HEK293 (cell line): ENCODE measurements at regions not wholly inside any gene's neighbourhood (a gene's known extent, or its start where the extent isn't known, plus 50 kb on each side); places are given as distances from the start of the nearest gene placed in this dataset.

ENCODE experiments used
- CTCF ChIA-PET: fragments of 350-600 bp; formaldehyde crosslinking; extraction: SDS; loops from one replicate; lab custom pipeline; 2021; ENCODE audit warnings: antibody characterized with exemption; lab: Yijun Ruan, JAX
- POLR2A ChIA-PET: fragments of 300-600 bp; formaldehyde crosslinking; extraction: SDS; loops from one replicate; lab custom pipeline; 2020; ENCODE audit warnings: antibody characterized with exemption, inconsistent platforms; lab: Yijun Ruan, JAX
- H3K27ac ChIP-seq: fragments of 200-500 bp; sonication (Bioruptor generic); 2 replicates; pipeline ENCODE4 v1.5.1; 2014; ENCODE audit warnings: low read depth, low read length, control low read depth, inconsistent platforms; ENCODE audit errors: extremely low read depth
- H3K36me3 ChIP-seq, 2 experiments: fragments of 200-500 bp in 1 of 2; sonication (Bioruptor generic) in 1 of 2; 1 replicate in 1 of 2; 2 replicates in 1 of 2; pipeline ENCODE4 v1.5.1; 2014 to 2017; ENCODE audit warnings: inconsistent platforms in 2 of 2, low read length in 2 of 2; ENCODE audit not compliant: control insufficient read depth in 2 of 2, insufficient read depth in 1 of 2
- H3K4me1 ChIP-seq: fragments of 200-500 bp; sonication (Bioruptor generic); 2 replicates; pipeline ENCODE4 v1.5.1; 2014; ENCODE audit warnings: mild to moderate bottlenecking, low read length, inconsistent platforms; ENCODE audit not compliant: control insufficient read depth, insufficient read depth
- H3K4me3 ChIP-seq: 2 replicates; pipeline ENCODE4 v1.5.1; 2011; ENCODE audit warnings: low read depth, mild to moderate bottlenecking, control low read depth, low read length, moderate library complexity
- H3K9me3 ChIP-seq: fragments of 200-500 bp; sonication (Bioruptor generic); 2 replicates; pipeline ENCODE4 v1.5.1; 2014; ENCODE audit warnings: low read depth, low read length, inconsistent platforms; ENCODE audit not compliant: control insufficient read depth, insufficient read depth
- GLI2 ChIP-seq: fragments of 450-650 bp; formaldehyde crosslinking; IDR thresholded peaks from 2 replicates; pipeline ENCODE4; 2017; ENCODE audit warnings: missing biosample characterization, missing genetic modification characterization, low read depth, borderline replicate concordance
- GLI4 ChIP-seq: fragments of 450-650 bp; formaldehyde crosslinking; IDR thresholded peaks from 2 replicates; pipeline ENCODE4 v1.5.1; 2016; ENCODE audit warnings: missing biosample characterization, missing genetic modification characterization
- HOXD13 ChIP-seq: sonication (generic); formaldehyde crosslinking; IDR thresholded peaks from 2 replicates; pipeline ENCODE4 v1.8.0; 2022; ENCODE audit warnings: missing genetic modification reagents, borderline replicate concordance
- KLF9 ChIP-seq: fragments of 450-650 bp; formaldehyde crosslinking; IDR thresholded peaks from 2 replicates; pipeline ENCODE4 v1.5.1; 2016; ENCODE audit warnings: missing biosample characterization, missing genetic modification characterization, low read depth
- REPIN1 ChIP-seq: fragments of 450-650 bp; formaldehyde crosslinking; IDR thresholded peaks from 2 replicates; pipeline ENCODE4 v1.5.1; 2017; ENCODE audit warnings: missing biosample characterization, missing genetic modification characterization, low read depth
- SALL2 ChIP-seq: fragments of 450-650 bp; formaldehyde crosslinking; IDR thresholded peaks from 2 replicates; pipeline ENCODE4 v1.5.0; 2017; ENCODE audit warnings: missing biosample characterization, mild to moderate bottlenecking, missing genetic modification characterization, borderline replicate concordance
- SETDB1 ChIP-seq: IDR thresholded peaks from one replicate; pipeline ENCODE4 v1.6.1; 2017; ENCODE audit warnings: mild to moderate bottlenecking, low read length, moderate library complexity, mixed read lengths; ENCODE audit not compliant: insufficient read length
- ZFHX2 ChIP-seq: fragments of 450-650 bp; formaldehyde crosslinking; conservative IDR thresholded peaks from 2 replicates; pipeline ENCODE4 v1.5.1; 2016; ENCODE audit warnings: missing biosample characterization, missing genetic modification characterization
- ZNF121 ChIP-seq: fragments of 450-650 bp; formaldehyde crosslinking; IDR thresholded peaks from 2 replicates; pipeline ENCODE4 v1.5.1; 2016; ENCODE audit warnings: missing biosample characterization, missing genetic modification characterization
- ZNF184 ChIP-seq: fragments of 450-650 bp; IDR thresholded peaks from 2 replicates; pipeline ENCODE4 v1.5.1; 2018; ENCODE audit warnings: missing biosample characterization, mild to moderate bottlenecking, missing genetic modification characterization
- ZNF426 ChIP-seq: fragments of 450-650 bp; formaldehyde crosslinking; IDR thresholded peaks from 2 replicates; pipeline ENCODE4 v1.5.1; 2017; ENCODE audit warnings: missing biosample characterization, missing genetic modification characterization, mild to moderate bottlenecking, inconsistent platforms, moderate library complexity
- ZNF48 ChIP-seq: fragments of 450-650 bp; formaldehyde crosslinking; IDR thresholded peaks from 2 replicates; pipeline ENCODE4 v1.5.1; 2016; ENCODE audit warnings: missing biosample characterization, missing genetic modification characterization
- ZNF510 ChIP-seq: fragments of 450-650 bp; formaldehyde crosslinking; IDR thresholded peaks from 2 replicates; pipeline ENCODE4 v1.5.1; 2018; ENCODE audit warnings: mild to moderate bottlenecking, missing genetic modification characterization, missing biosample characterization; ENCODE audit not compliant: insufficient replicate concordance
- ZNF521 ChIP-seq: fragments of 450-650 bp; formaldehyde crosslinking; IDR thresholded peaks from 2 replicates; pipeline ENCODE4 v1.5.1; 2017; ENCODE audit warnings: missing biosample characterization, mild to moderate bottlenecking, missing genetic modification characterization
- ZNF529 ChIP-seq: fragments of 450-650 bp; formaldehyde crosslinking; IDR thresholded peaks from 2 replicates; pipeline ENCODE4 v1.5.1; 2017; ENCODE audit warnings: missing genetic modification characterization, missing biosample characterization; ENCODE audit not compliant: insufficient replicate concordance
- ZNF560 ChIP-seq: fragments of 450-650 bp; formaldehyde crosslinking; IDR thresholded peaks from 2 replicates; pipeline ENCODE4 v1.5.1; 2017; ENCODE audit warnings: missing biosample characterization, missing genetic modification characterization, borderline replicate concordance
- ZNF610 ChIP-seq: fragments of 450-650 bp; formaldehyde crosslinking; IDR thresholded peaks from 2 replicates; pipeline ENCODE4 v1.5.1; 2016; ENCODE audit warnings: missing biosample characterization, missing genetic modification characterization, borderline replicate concordance
- ZNF707 ChIP-seq: fragments of 450-650 bp; formaldehyde crosslinking; IDR thresholded peaks from 2 replicates; pipeline ENCODE4 v1.5.1; 2016; ENCODE audit warnings: missing biosample characterization, missing genetic modification characterization
- ZNF776 ChIP-seq: fragments of 450-650 bp; formaldehyde crosslinking; IDR thresholded peaks from 2 replicates; pipeline ENCODE4 v1.5.0; 2017; ENCODE audit warnings: missing biosample characterization, missing genetic modification characterization, borderline replicate concordance
- ZNF777 ChIP-seq: fragments of 450-650 bp; formaldehyde crosslinking; IDR thresholded peaks from 2 replicates; pipeline ENCODE4 v1.5.1; 2017; ENCODE audit warnings: missing biosample characterization, missing genetic modification characterization, borderline replicate concordance
- ZNF785 ChIP-seq: fragments of 450-650 bp; formaldehyde crosslinking; IDR thresholded peaks from 2 replicates; pipeline ENCODE4 v1.5.1; 2016; ENCODE audit warnings: missing biosample characterization, missing genetic modification characterization
- ZNF843 ChIP-seq: fragments of 450-650 bp; formaldehyde crosslinking; IDR thresholded peaks from 2 replicates; pipeline ENCODE4 v1.5.1; 2016; ENCODE audit warnings: missing biosample characterization, missing genetic modification characterization
- ZSCAN16 ChIP-seq: fragments of 450-650 bp; formaldehyde crosslinking; IDR thresholded peaks from 2 replicates; pipeline ENCODE4 v1.5.1; 2016; ENCODE audit warnings: missing biosample characterization, missing genetic modification characterization
- TF ChIP-seq, protein P1 (sequence below): fragments of 450-650 bp; formaldehyde crosslinking; IDR thresholded peaks from 2 replicates; pipeline ENCODE4 v1.5.1; 2016; ENCODE audit warnings: missing biosample characterization, missing genetic modification characterization, low read depth
- TF ChIP-seq, protein P2 (sequence below): fragments of 450-650 bp; formaldehyde crosslinking; IDR thresholded peaks from 2 replicates; pipeline ENCODE4 v1.5.1; 2017; ENCODE audit warnings: missing biosample characterization, missing genetic modification characterization
- TF ChIP-seq, protein P3 (sequence below): fragments of 450-650 bp; formaldehyde crosslinking; IDR thresholded peaks from 2 replicates; pipeline ENCODE4 v1.5.1; 2017; ENCODE audit warnings: missing biosample characterization, missing genetic modification characterization
- TF ChIP-seq, protein P4 (sequence below): fragments of 450-650 bp; formaldehyde crosslinking; IDR thresholded peaks from 2 replicates; pipeline ENCODE4 v1.5.1; 2016; ENCODE audit warnings: missing biosample characterization, missing genetic modification characterization, low read depth

DNA sequence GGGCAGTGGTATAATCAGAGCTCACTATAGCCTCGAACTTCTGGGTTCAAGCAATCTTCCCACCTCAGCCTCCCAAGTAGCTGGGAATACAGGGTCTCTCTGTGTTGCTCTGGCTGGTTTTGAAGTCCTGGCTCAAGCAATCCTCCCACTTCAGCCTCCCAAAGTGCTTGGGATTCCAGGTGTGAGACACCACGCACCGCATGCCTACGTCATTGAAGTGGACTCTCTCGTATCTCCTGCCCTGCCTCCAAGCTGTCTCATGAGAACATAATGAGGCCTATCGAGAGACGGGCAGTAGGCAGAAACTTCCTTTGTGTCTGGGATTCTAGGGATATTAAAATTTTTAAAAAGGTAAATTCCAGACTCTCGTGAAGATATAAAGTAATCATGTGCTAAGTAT, 65.0 kb upstream of the NLGN4X start:
- Histone ChIP-seq H3K27ac (no peak overlapping the region), H3K36me3 (no peaks in the 10 kb centered on the region), H3K4me3 (no peak overlapping the region), H3K9me3 (no peaks in the 10 kb centered on the region), H3K4me1 (no peaks in the 10 kb centered on the region)
- ChIA-PET POLR2A (no interaction called here), CTCF (no interaction called here)
- no peak for TF ChIP-seq ZNF777 (tag by site-specific recombination)
- TF ChIP-seq ZNF521 (tag by site-specific recombination) = no peak
- no peak for TF ChIP-seq SETDB1
- no peak for TF ChIP-seq ZNF121 (tag by site-specific recombination)
- no peak for TF ChIP-seq GLI4 (tag by site-specific recombination)

GRCh38 chrX:6292599-6292998, 63.9 kb upstream of the NLGN4X start:
- Histone ChIP-seq H3K36me3 (no peaks in the 10 kb centered on the region), H3K4me1 (no peaks in the 10 kb centered on the region)
- CTCF ChIA-PET = no interaction called here

DNA sequence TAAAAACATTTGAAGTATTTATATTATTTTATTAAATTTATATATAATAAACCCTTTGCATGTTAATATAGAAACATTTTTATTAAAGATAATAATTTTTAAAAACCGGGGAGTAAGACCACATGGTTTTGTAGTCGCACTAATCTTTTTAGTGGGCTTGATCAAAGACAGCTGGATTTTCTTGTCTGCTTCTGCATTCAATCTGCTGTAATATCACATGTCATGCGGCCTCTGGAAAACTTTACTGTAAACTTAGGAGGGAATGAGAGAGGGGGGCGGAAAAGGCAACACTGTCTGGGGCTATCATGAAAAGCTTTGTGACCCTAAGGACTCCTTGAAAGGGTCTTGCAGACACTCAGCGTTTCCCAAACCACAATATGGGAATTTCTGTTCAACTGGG, 62.8 kb upstream of the NLGN4X start:
- no peaks in the 10 kb centered on the region for H3K4me1 ChIP-seq
- no peak overlapping the region for H3K27ac ChIP-seq
- H3K9me3 ChIP-seq = no peaks in the 10 kb centered on the region
- no peaks in the 10 kb centered on the region for H3K36me3 ChIP-seq
- ChIA-PET CTCF (no interaction called here), POLR2A (no interaction called here)
- no peak overlapping the region for H3K4me3 ChIP-seq
- TF ChIP-seq ZSCAN16 (tag by site-specific recombination) = no peak
- TF ChIP-seq, protein P1, sequence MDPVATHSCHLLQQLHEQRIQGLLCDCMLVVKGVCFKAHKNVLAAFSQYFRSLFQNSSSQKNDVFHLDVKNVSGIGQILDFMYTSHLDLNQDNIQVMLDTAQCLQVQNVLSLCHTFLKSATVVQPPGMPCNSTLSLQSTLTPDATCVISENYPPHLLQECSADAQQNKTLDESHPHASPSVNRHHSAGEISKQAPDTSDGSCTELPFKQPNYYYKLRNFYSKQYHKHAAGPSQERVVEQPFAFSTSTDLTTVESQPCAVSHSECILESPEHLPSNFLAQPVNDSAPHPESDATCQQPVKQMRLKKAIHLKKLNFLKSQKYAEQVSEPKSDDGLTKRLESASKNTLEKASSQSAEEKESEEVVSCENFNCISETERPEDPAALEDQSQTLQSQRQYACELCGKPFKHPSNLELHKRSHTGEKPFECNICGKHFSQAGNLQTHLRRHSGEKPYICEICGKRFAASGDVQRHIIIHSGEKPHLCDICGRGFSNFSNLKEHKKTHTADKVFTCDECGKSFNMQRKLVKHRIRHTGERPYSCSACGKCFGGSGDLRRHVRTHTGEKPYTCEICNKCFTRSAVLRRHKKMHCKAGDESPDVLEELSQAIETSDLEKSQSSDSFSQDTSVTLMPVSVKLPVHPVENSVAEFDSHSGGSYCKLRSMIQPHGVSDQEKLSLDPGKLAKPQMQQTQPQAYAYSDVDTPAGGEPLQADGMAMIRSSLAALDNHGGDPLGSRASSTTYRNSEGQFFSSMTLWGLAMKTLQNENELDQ (tag by site-specific recombination) = no peak
- TF ChIP-seq ZNF776 (tag by site-specific recombination) = no peak
- TF ChIP-seq ZNF510 = no peak
- TF ChIP-seq, protein P2, sequence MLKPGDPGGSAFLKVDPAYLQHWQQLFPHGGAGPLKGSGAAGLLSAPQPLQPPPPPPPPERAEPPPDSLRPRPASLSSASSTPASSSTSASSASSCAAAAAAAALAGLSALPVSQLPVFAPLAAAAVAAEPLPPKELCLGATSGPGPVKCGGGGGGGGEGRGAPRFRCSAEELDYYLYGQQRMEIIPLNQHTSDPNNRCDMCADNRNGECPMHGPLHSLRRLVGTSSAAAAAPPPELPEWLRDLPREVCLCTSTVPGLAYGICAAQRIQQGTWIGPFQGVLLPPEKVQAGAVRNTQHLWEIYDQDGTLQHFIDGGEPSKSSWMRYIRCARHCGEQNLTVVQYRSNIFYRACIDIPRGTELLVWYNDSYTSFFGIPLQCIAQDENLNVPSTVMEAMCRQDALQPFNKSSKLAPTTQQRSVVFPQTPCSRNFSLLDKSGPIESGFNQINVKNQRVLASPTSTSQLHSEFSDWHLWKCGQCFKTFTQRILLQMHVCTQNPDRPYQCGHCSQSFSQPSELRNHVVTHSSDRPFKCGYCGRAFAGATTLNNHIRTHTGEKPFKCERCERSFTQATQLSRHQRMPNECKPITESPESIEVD (tag by site-specific recombination) = no peak
- TF ChIP-seq REPIN1 (tag by site-specific recombination) = no peak
- no peak for TF ChIP-seq ZNF843 (tag by site-specific recombination)
- TF ChIP-seq, protein P3, sequence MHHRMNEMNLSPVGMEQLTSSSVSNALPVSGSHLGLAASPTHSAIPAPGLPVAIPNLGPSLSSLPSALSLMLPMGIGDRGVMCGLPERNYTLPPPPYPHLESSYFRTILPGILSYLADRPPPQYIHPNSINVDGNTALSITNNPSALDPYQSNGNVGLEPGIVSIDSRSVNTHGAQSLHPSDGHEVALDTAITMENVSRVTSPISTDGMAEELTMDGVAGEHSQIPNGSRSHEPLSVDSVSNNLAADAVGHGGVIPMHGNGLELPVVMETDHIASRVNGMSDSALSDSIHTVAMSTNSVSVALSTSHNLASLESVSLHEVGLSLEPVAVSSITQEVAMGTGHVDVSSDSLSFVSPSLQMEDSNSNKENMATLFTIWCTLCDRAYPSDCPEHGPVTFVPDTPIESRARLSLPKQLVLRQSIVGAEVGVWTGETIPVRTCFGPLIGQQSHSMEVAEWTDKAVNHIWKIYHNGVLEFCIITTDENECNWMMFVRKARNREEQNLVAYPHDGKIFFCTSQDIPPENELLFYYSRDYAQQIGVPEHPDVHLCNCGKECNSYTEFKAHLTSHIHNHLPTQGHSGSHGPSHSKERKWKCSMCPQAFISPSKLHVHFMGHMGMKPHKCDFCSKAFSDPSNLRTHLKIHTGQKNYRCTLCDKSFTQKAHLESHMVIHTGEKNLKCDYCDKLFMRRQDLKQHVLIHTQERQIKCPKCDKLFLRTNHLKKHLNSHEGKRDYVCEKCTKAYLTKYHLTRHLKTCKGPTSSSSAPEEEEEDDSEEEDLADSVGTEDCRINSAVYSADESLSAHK (tag by site-specific recombination) = no peak

More at GRCh38 chrX:6292599-6292998, 63.9 kb upstream of the NLGN4X start:
- TF ChIP-seq ZNF610 (tag by site-specific recombination) (no peak), HOXD13 (CRISPR knock-in tag) (no peak), SALL2 (no peak), ZNF707 (tag by site-specific recombination) (no peak), ZNF426 (tag by site-specific recombination) (no peak), ZNF184 (tag by site-specific recombination) (no peak), ZNF48 (tag by site-specific recombination) (no peak), ZNF560 (tag by site-specific recombination) (no peak), ZNF529 (tag by site-specific recombination) (no peak), KLF9 (tag by site-specific recombination) (no peak), ZNF785 (tag by site-specific recombination) (no peak), GLI2 (tag by site-specific recombination) (no peak), ZFHX2 (tag by site-specific recombination) (no peak)
- TF ChIP-seq, protein P4, sequence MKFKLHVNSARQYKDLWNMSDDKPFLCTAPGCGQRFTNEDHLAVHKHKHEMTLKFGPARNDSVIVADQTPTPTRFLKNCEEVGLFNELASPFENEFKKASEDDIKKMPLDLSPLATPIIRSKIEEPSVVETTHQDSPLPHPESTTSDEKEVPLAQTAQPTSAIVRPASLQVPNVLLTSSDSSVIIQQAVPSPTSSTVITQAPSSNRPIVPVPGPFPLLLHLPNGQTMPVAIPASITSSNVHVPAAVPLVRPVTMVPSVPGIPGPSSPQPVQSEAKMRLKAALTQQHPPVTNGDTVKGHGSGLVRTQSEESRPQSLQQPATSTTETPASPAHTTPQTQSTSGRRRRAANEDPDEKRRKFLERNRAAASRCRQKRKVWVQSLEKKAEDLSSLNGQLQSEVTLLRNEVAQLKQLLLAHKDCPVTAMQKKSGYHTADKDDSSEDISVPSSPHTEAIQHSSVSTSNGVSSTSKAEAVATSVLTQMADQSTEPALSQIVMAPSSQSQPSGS (tag by site-specific recombination) = no peak
- TF ChIP-seq, protein P3 (tag by site-specific recombination) = no peak
- Histone ChIP-seq H3K27ac (no peak overlapping the region), H3K4me3 (no peak overlapping the region), H3K9me3 (no peaks in the 10 kb centered on the region)
- POLR2A ChIA-PET = no interaction called here
